HG03025 (cell line): ENCODE measurements at regions not wholly inside any gene's neighbourhood (a gene's known extent, or its start where the extent isn't known, plus 50 kb on each side); places are given as distances from the start of the nearest gene placed in this dataset.
"Not testable (repeated sequence)": the region's sequence is repeated elsewhere in the genome, so short reads cannot be mapped to it uniquely, and the experiment has no call there.

Experiments
- ATAC-seq: cut with Tn5 transposase; IDR thresholded peaks from one replicate; pipeline ENCODE4 v1.9.1; 2021; ENCODE audit warnings: mild to moderate bottlenecking, moderate library complexity; ENCODE audit not compliant: unreplicated experiment, low FRiP score

DNA sequence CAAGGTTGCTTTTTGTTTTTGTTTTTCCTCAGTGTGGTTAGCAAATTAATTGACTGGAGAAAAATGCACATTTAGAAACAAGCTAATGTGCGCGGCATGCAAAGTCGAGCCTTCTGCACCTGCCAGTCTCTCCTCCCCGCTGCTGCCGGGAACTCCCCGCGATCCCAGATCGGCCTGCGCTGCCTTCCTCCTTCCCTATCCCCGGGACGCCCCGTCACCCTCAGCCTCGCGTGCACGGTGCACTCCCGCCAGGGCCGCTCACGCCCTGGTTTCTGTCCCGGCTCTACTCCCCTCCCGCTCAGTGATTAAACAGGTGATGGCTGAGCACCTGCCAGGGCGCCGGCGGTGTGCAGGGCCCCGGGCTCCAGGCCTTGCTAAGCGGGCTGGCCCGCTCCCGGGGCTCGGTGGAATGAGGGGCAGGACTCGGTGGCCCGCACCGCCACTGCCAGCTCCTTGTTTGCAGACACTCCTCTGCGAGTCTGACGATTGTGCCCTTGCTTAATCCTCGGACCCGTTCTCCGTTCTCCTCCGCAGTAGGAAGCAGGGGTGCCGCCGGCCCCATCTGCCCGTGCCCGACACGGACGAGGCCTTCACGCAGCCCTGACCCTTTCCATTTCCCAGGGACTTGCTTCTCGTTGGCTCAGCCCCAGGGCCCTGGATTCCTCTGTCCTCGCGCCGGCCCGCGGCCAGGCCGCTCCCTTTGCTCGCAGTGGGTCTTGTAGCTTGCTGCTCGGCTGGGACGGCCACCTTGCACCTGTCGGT is 143.4 kb downstream of the TRIML1 start:
- ATAC-seq: no peak

GRCh38 chr4:188287169-188287894 is 148.1 kb downstream of the TRIML1 start:
- ATAC-seq: no peak

GRCh38 chr4:188289531-188290125 is 150.4 kb downstream of the TRIML1 start:
- no peak for ATAC-seq

- no peak for ATAC-seq
Observed at GRCh38 chr4:188295899-188296298, 156.7 kb downstream of the TRIML1 start.

DNA sequence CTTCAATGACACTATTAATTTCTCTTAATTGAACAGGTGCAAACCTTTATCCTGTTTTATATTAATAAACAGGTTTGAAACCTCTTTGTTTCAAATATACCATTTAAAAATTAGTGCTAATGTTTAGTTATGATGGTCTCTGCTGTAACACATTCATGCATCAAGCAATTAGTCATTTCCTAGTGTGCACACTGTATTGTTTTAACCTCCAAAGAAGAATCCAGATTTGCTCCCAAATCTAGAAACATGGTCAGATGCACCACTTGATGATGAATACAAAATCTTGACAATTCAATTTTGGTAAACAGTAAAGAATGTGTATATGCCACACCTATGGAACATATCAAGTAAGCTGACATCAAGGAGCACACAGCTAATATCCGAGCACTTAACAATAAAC is 157.1 kb downstream of the TRIML1 start:
- ATAC-seq: no peak

DNA sequence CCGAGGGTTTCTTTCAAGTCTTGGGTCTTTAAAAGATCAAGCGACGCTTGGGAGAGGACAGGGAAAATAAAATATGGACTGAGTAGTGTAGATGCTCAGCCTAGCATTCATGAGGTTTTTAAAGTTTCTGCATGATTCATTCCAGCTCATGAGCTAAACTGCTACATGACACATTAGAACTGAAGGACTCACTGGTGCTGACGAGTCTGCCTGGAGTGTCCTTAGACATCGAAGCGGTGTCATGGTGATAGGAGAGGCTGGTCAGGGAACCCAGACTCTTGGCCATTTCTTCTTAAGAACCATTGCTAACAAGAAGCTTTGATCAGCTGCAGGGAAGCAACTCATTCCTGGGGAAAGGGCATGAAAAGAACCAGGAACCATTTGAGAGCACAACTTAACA is 158.6 kb downstream of the TRIML1 start:
- no peak for ATAC-seq

GRCh38 chr4:188299161-188299560 is 159.9 kb downstream of the TRIML1 start:
- no peak for ATAC-seq

DNA sequence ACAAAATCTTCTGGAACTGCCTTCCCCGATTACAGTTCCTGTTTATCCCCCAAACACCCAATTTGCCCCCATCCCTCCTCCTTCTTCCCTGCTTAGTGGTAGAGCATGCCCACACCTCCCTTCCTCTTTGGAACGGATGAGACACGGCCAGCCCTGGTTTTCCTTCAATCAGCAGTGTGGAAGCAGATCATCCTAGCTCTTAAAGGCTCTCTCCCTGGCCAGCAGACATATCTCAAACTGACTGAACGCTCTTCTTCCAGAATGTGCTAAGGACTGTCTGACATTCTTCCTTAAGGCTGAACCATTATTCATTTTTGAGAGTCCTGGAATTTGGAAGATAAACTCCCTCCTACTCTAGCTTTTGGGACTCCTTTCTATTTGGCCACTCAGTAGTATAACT is 161.1 kb downstream of the TRIML1 start:
- ATAC-seq: no peak

DNA sequence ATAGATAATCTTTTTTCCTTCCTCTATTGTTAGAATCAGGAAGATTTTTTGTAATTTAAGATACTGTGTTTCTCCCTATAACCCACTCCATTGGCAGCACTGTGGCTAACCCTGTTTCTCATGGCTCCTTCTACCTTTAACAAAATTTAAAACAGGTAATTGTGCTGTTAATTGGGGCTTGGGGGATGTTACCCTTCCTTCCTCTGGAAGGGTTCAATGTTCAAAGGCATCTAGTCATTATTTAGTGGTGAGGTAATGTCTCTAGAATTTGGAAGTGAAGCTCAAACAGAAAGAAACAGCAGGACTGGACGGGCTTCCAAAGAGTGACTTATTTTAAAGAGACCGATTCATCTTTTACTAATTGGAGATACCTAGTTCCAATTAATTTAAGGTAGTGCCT is 166.4 kb downstream of the TRIML1 start:
- no peak for ATAC-seq

DNA sequence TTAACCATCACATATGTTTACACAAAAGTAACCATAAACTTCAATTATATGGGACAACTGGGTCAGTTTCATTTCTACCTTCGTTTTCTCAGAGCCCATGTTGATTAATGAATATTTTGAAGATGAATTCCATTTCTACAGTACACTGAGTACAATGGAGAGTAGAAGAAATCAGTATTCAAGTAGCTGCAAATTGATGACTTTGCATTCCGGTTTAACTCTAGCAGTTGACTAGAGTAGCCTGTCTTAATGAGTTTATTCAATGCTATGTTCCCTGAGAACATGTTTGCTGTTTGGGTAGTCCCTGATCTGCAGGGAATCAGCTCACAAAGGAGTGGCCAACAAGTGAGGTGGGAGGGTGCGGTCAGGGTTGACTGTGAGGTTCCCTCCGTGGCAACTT is 168.3 kb downstream of the TRIML1 start:
- no peak for ATAC-seq

- ATAC-seq: no peak
Observed at GRCh38 chr4:188308142-188308541, 168.9 kb downstream of the TRIML1 start.

GRCh38 chr4:188316391-188316790 is 177.2 kb downstream of the TRIML1 start:
- no peak for ATAC-seq

DNA sequence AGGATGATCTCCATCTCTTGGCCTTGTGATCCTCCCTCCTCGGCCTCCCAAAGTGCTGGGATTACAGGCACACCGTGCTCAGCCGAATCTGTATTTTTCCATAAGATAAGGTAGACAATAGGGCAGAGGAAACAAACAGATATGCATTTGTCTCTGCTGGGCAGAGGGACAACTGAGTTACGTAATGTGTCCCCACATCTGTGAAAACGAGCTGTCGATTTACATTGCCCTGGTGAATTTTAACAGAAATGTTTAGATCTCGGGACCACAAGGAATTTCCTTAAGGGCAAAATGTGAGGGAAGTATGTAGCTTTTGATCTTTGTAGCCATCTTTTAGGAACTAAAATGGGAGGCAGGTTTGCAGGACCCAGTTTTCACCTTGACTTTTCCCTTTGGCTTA is 189.7 kb downstream of the TRIML1 start:
- no peak for ATAC-seq

GRCh38 chr4:188329521-188329920 is 190.3 kb downstream of the TRIML1 start:
- ATAC-seq: no peak

GRCh38 chr4:188332265-188332664 is 193.0 kb downstream of the TRIML1 start:
- ATAC-seq: no peak

- no peak for ATAC-seq
Observed at GRCh38 chr4:188336891-188337290, 197.7 kb downstream of the TRIML1 start.

DNA sequence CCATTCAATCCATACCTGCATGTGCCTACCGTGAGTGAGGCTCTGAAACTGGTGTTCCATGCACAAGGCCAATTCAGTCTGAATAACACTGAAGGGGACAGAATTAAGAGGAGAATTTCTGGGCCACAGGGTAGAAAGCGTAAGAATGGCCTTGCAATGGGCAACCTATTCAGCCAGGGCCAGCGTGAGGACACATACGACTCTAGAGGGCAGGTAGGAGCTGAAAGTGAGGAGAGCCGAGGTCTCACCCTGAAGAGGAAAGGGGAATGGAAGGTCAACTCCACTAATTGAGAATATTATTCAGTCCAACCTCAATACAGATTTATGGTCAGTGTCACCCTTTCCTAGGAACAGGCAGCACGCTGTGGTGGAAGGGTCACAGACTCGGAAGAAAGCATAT is 202.2 kb downstream of the TRIML1 start:
- no peak for ATAC-seq

DNA sequence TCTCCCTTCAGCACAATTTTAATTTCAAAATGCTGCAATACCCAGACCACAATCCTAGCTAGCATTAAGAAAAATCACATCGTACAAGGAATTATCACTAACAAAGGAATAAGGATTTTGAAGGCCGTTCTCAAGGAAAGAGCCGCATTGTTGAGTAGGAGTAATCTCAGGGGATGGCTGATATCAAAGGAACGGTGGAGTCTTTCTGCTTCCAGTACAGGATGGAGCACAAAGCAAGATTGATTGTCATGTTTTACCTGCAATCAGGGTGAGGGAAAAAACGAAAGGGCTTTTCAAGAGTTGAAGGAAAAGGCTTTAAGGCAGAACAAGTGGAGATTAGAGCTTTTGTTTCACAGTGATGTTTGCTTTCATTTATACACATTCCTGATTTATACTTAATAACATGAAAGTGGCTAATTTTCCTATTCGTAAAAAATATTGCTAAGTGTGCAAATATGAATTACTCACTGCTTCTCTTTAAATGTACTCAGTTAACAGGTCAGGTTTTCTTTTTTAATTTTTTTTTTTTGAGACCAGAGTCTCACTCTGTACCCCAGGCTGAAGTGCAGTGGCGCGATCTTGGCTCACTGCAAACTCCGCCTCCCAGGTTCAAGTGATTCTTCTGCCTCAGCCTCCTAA is 207.0 kb downstream of the TRIML1 start:
- no peak for ATAC-seq

DNA sequence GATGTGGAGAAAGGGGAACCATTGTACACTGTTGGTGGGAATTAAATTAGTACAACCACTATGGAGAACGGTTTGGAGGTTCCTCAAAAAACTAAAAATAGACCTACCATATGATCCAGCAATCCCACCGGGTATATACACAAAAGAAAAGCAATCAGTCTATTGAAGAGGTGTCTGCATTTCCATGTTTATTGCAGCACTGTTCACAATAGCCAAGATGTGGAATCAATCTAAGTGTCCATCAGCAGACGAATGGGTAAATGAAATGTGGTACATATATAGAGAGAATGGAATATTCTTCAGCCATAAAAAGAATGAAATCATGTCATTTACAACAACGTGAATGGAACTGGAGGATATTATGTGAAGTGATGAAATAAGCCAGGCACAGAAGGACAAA is 208.1 kb downstream of the TRIML1 start:
- ATAC-seq: no peak

DNA sequence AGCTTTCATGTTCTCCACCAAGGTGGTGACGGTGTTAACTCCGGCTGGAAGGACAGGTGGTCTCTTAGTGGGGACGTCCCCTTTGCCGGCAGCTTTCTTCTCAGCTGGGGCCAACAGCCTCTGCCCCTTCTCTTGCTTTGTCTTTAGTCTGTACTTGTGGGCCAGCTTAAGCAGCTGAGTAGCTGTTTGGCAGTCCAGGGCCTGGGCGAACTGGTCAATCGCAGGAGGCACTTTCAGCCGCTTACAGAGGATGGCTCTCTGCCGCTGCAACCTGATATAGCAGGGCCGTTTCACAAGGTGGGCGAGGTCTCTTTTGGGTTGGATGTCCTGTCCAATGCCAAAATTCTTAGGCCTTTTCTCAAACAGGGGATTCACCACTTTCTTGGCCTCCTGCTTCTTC is 210.3 kb downstream of the TRIML1 start:
- not testable (repeated sequence) for ATAC-seq

- ATAC-seq: no peak
Observed at GRCh38 chr4:188363196-188363595, 224.0 kb downstream of the TRIML1 start.
